HEK293T (cell line): ENCODE measurements at regions not wholly inside any gene's neighbourhood (a gene's known extent, or its start where the extent isn't known, plus 50 kb on each side); places are given as distances from the start of the nearest gene placed in this dataset.

Experiments used
- BHLHE40 ChIP-seq: fragments of 450-650 bp; IDR thresholded peaks from 2 replicates; pipeline ENCODE4 v1.6.1; 2016; ENCODE audit warnings: mild to moderate bottlenecking, moderate library complexity, borderline replicate concordance
- ELF4 ChIP-seq: fragments of 450-650 bp; IDR thresholded peaks from 2 replicates; pipeline ENCODE4 v1.6.1; 2017; ENCODE audit warnings: antibody characterized with exemption
- FOXK2 ChIP-seq: fragments of 450-650 bp; IDR thresholded peaks from 2 replicates; pipeline ENCODE4 v1.6.1; 2016; ENCODE audit warnings: mild to moderate bottlenecking
- L3MBTL2 ChIP-seq: fragments of 450-650 bp; conservative IDR thresholded peaks from 2 replicates; pipeline ENCODE4 v1.6.1; 2016; ENCODE audit warnings: mild to moderate bottlenecking
- LEF1 ChIP-seq: fragments of 450-650 bp; IDR thresholded peaks from 2 replicates; pipeline ENCODE4 v1.6.1; 2017; ENCODE audit warnings: mild to moderate bottlenecking, borderline replicate concordance
- NFRKB ChIP-seq: fragments of 450-650 bp; IDR thresholded peaks from 2 replicates; pipeline ENCODE4 v1.6.1; 2016; ENCODE audit warnings: mild to moderate bottlenecking, moderate library complexity
- SP1 ChIP-seq: fragments of 450-650 bp; IDR thresholded peaks from 2 replicates; pipeline ENCODE4 v1.6.1; 2017

- TF ChIP-seq L3MBTL2: no peak
- TF ChIP-seq SP1: no peak
- no peak for TF ChIP-seq FOXK2
- TF ChIP-seq BHLHE40: no peak
- no peak for TF ChIP-seq NFRKB
- no peak for TF ChIP-seq ELF4
- no peak for TF ChIP-seq LEF1
Measured at GRCh38 chr18:44229693-44230108, 451.0 kb upstream of the SETBP1 start.
